Erythroblast (primary cell): ENCODE measurements at regions not wholly inside any gene's neighbourhood (a gene's known extent, or its start where the extent isn't known, plus 50 kb on each side); places are given as distances from the start of the nearest gene placed in this dataset.

ENCODE experiments used
- GATA1 ChIP-seq: IDR thresholded peaks from 2 replicates; pipeline ENCODE4 v1.6.1; 2011; ENCODE audit warnings: low read depth, mild to moderate bottlenecking, control low read depth, low read length, moderate library complexity
- POLR2A ChIP-seq: IDR thresholded peaks from 2 replicates; pipeline ENCODE4 v1.6.1; 2011; ENCODE audit warnings: mild to moderate bottlenecking, low read length

DNA sequence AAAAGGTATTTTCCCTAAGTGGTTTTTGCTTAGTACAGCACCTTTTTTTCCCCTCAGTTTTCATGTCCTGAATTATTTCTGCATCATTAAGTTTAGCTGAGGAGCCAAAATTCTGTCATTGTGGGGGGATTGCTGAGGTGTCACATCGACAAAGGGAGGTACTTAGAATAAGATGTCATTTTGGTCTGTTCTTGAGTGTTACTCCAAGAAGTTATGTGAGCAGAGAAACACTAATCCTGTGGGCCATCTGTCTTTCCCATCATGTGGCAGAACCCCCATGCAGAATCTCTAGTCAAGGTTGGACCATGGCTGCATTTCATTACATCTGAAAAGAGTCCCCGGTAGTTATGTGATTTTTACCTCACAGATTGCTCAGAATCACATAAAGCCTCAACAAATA, 167.8 kb upstream of the CENPW start:
- TF ChIP-seq POLR2A = no peak
- TF ChIP-seq GATA1 = no peak
